IMR-90 (cell line): ENCODE measurements at regions not wholly inside any gene's neighbourhood (a gene's known extent, or its start where the extent isn't known, plus 50 kb on each side); places are given as distances from the start of the nearest gene placed in this dataset.

ENCODE experiments used
- ATAC-seq: fragments of 200-7000 bp; cut with Tn5 transposase; 2 replicates; pipeline ENCODE4 v1.9.1; 2020; ENCODE audit warnings: low read depth, mild to moderate bottlenecking, moderate library complexity
- BruUV-seq: library from RNA; stranded (reverse); fragments of 400-500 nt; replicated peaks from 2 replicates; lab custom pipeline; 2021; lab: Mats Ljungman, UMichigan
- CTCF ChIA-PET: fragments of 300-600 bp; formaldehyde crosslinking; extraction: SDS; loops from one replicate; lab custom pipeline; 2021; ENCODE audit warnings: antibody characterized with exemption; lab: Yijun Ruan, JAX
- POLR2A ChIA-PET: fragments of 300-600 bp; sonication (Branson Sonifier 250); formaldehyde crosslinking; loops from one replicate; lab custom pipeline; 2022; ENCODE audit warnings: antibody characterized with exemption; ENCODE audit not compliant: unreplicated experiment; lab: Charles Lee
- DNase-seq: peaks from one replicate; pipeline ENCODE4 v3.0.0; 2013
- H2AFZ ChIP-seq: replicated peaks from 2 replicates; pipeline ENCODE3; 2013; ENCODE audit warnings: low read length, mild to moderate bottlenecking; ENCODE audit not compliant: poor library complexity
- H2AK5ac ChIP-seq: 2 replicates; pipeline ENCODE4 v1.6.1; 2013; ENCODE audit warnings: low read depth, low read length, inconsistent platforms
- H2AK9ac ChIP-seq: replicated peaks from 2 replicates; pipeline ENCODE3; 2013; ENCODE audit warnings: mild to moderate bottlenecking, low read depth, low read length, moderate library complexity; ENCODE audit not compliant: poor library complexity
- H2BK120ac ChIP-seq: 2 replicates; pipeline ENCODE4 v1.6.1; 2013; ENCODE audit warnings: low read depth, low read length, inconsistent platforms
- H2BK15ac ChIP-seq: 3 replicates; pipeline ENCODE4 v1.6.1; 2013; ENCODE audit warnings: low read depth, low read length, inconsistent platforms
- H2BK20ac ChIP-seq: 2 replicates; pipeline ENCODE4 v1.6.1; 2013; ENCODE audit warnings: low read depth, mild to moderate bottlenecking, inconsistent platforms, low read length, moderate library complexity
- H2BK5ac ChIP-seq: 2 replicates; pipeline ENCODE4 v1.6.1; 2013; ENCODE audit warnings: mild to moderate bottlenecking, low read depth, low read length, inconsistent platforms; ENCODE audit not compliant: poor library complexity, severe bottlenecking
- H3K14ac ChIP-seq: replicated peaks from 2 replicates; pipeline ENCODE4 v1.6.1; 2013; ENCODE audit warnings: low read depth, low read length, inconsistent platforms
- H3K18ac ChIP-seq: 2 replicates; pipeline ENCODE4 v1.6.1; 2013; ENCODE audit warnings: low read depth, low read length, control low read depth
- H3K23ac ChIP-seq: 2 replicates; pipeline ENCODE4 v1.6.1; 2013; ENCODE audit warnings: low read depth, low read length, inconsistent platforms
- H3K27ac ChIP-seq: 2 replicates; pipeline ENCODE4 v1.5.1; 2013; ENCODE audit warnings: mild to moderate bottlenecking, control low read depth, low read length; ENCODE audit not compliant: insufficient read depth
- H3K27me3 ChIP-seq: 2 replicates; pipeline ENCODE4 v1.6.1; 2013; ENCODE audit warnings: low read length; ENCODE audit not compliant: control insufficient read depth, insufficient read depth
- H3K36me3 ChIP-seq: 2 replicates; pipeline ENCODE4 v1.6.1; 2013; ENCODE audit warnings: low read length, mixed read lengths; ENCODE audit not compliant: control insufficient read depth, insufficient read depth
- H3K4ac ChIP-seq: 2 replicates; pipeline ENCODE4 v1.6.1; 2013; ENCODE audit warnings: low read depth, low read length, inconsistent platforms
- H3K4me1 ChIP-seq: 2 replicates; pipeline ENCODE4 v1.6.1; 2013; ENCODE audit warnings: low read length, mixed read lengths; ENCODE audit not compliant: control insufficient read depth, insufficient read depth
- H3K4me2 ChIP-seq: 2 replicates; pipeline ENCODE4 v1.6.1; 2013; ENCODE audit warnings: low read depth, mild to moderate bottlenecking, control low read depth, low read length, moderate library complexity
- H3K4me3 ChIP-seq: 2 replicates; pipeline ENCODE4 v1.5.1; 2013; ENCODE audit warnings: low read depth, mild to moderate bottlenecking, control low read depth, low read length, moderate library complexity; ENCODE audit not compliant: insufficient read depth
- H3K56ac ChIP-seq: 2 replicates; pipeline ENCODE4 v1.6.1; 2013; ENCODE audit warnings: low read length, inconsistent platforms; ENCODE audit not compliant: insufficient read depth; ENCODE audit errors: extremely low read depth
- H3K79me1 ChIP-seq, 2 experiments: 2 replicates each; pipeline ENCODE4 v1.6.1; 2013; ENCODE audit warnings: low read length in 2 of 2, inconsistent platforms in 1 of 2, low read depth in 1 of 2
- H3K9ac ChIP-seq: 2 replicates; pipeline ENCODE4 v1.6.1; 2013; ENCODE audit warnings: low read depth, low read length, control low read depth
- H3K9me1 ChIP-seq: 2 replicates; pipeline ENCODE4 v1.6.1; 2013; ENCODE audit warnings: low read length, inconsistent platforms; ENCODE audit not compliant: insufficient read depth
- H3K9me3 ChIP-seq: 2 replicates; pipeline ENCODE4 v1.6.1; 2013; ENCODE audit warnings: low read length; ENCODE audit not compliant: control insufficient read depth, insufficient read depth
- H4K20me1 ChIP-seq: 2 replicates; pipeline ENCODE4 v1.6.1; 2013; ENCODE audit warnings: low read length, inconsistent platforms; ENCODE audit not compliant: insufficient read depth
- H4K5ac ChIP-seq: 2 replicates; pipeline ENCODE4 v1.6.1; 2013; ENCODE audit warnings: mild to moderate bottlenecking, low read depth, low read length, control low read depth
- H4K8ac ChIP-seq, 2 experiments: 2 replicates each; pipeline ENCODE4 v1.6.1; 2013; ENCODE audit warnings: low read depth in 2 of 2, low read length in 2 of 2, control low read depth in 1 of 2, inconsistent platforms in 1 of 2
- H4K91ac ChIP-seq: 2 replicates; pipeline ENCODE4 v1.6.1; 2013; ENCODE audit warnings: low read depth, low read length, inconsistent platforms; ENCODE audit not compliant: insufficient read depth
- BHLHE40 ChIP-seq: fragments of 150-350 bp; IDR thresholded peaks from 2 replicates; pipeline ENCODE4 v1.6.1; 2016; ENCODE audit warnings: mild to moderate bottlenecking, low read depth, low read length
- CEBPB ChIP-seq: IDR thresholded peaks from 2 replicates; pipeline ENCODE4 v1.6.1; 2012; ENCODE audit warnings: low read depth, low read length, improper control_type of control experiment
- RAD21 ChIP-seq: IDR thresholded peaks from 2 replicates; pipeline ENCODE4 v1.6.1; 2012; ENCODE audit warnings: low read length, improper control_type of control experiment
- RFX5 ChIP-seq: IDR thresholded peaks from 2 replicates; pipeline ENCODE4 v1.8.0; 2012; ENCODE audit warnings: low read depth, mild to moderate bottlenecking, low read length, moderate library complexity
- dilution Hi-C: fragments of 300-500 bp; cut with HindIII; formaldehyde crosslinking; loops from one replicate; pipeline ENCODE4 v1.14.3; 2018; ENCODE audit warnings: low sequenced_read_pairs; ENCODE audit not compliant: unreplicated experiment
- in situ Hi-C: fragments of 300-500 bp; cut with MboI; formaldehyde crosslinking; loops from 3 replicates; pipeline ENCODE4 v1.14.3; 2019; ENCODE audit warnings: low sequenced_read_pairs, inconsistent platforms, mixed read lengths
- intact Hi-C: fragments of 100-400 bp; cut with micrococcal nuclease; formaldehyde crosslinking; loops from 2 replicates; pipeline ENCODE4 v1.10.0; 2022

- no peak overlapping the region for H3K27ac ChIP-seq
- H3K4me3 ChIP-seq: no peak overlapping the region
- H2AK9ac ChIP-seq: no peak overlapping the region
- H2BK5ac ChIP-seq: no peak overlapping the region
- H4K8ac ChIP-seq: no peak overlapping the region
- DNase-seq: no peak
- no peaks in the 10 kb centered on the region for H3K9me3 ChIP-seq
- dilution Hi-C loops: no loop called here
- no peaks in the 10 kb centered on the region for H4K20me1 ChIP-seq
- H2BK20ac ChIP-seq: no peak overlapping the region
- H3K56ac ChIP-seq: no peak overlapping the region
- ATAC-seq: no peak
- H4K91ac ChIP-seq: no peak overlapping the region
- H3K23ac ChIP-seq: no peak overlapping the region
- no peak overlapping the region for H3K18ac ChIP-seq
- no peak for TF ChIP-seq RAD21
- TF ChIP-seq RFX5: no peak
- TF ChIP-seq BHLHE40: no peak
- no peak for TF ChIP-seq CEBPB
- no peak overlapping the region for H4K5ac ChIP-seq
- ChIA-PET CTCF (no interaction called here), POLR2A (no interaction called here)
- no peak overlapping the region for H2BK120ac ChIP-seq
- no peaks in the 10 kb centered on the region for H3K36me3 ChIP-seq
- H3K4ac ChIP-seq: no peak overlapping the region
- no TSS peak for BruUV-seq
- no peaks in the 10 kb centered on the region for H3K4me1 ChIP-seq
- H3K4me2 ChIP-seq: no peak overlapping the region
- H3K27me3 ChIP-seq: no peaks in the 10 kb centered on the region
- intact Hi-C loops: no loop called here
- no peaks in the 10 kb centered on the region for H3K9me1 ChIP-seq
- no peak overlapping the region for H3K9ac ChIP-seq
- no peak overlapping the region for H2AFZ ChIP-seq
- no peak overlapping the region for H3K14ac ChIP-seq
- H2AK5ac ChIP-seq: no peak overlapping the region
- no peaks in the 10 kb centered on the region for H3K79me1 ChIP-seq
- in situ Hi-C loops: no loop called here
- no peak overlapping the region for H2BK15ac ChIP-seq
Observed at GRCh38 chr3:144487011-144487410, 515.4 kb downstream of the DIPK2A start.
